Gastroesophageal sphincter (tissue), 4 donors: ENCODE measurements at regions not wholly inside any gene's neighbourhood (a gene's known extent, or its start where the extent isn't known, plus 50 kb on each side); places are given as distances from the start of the nearest gene placed in this dataset.

Experiments
- ATAC-seq: fragments of 150-250 bp; one replicate; pipeline ENCODE4 v1.9.1; 2016; ENCODE audit warnings: mild to moderate bottlenecking, moderate library complexity
- H3K27ac ChIP-seq, 4 donors: fragments of 200-600 bp; sonication (generic) in 3 of 4; 1 replicate in 3 of 4; 2 replicates in 1 of 4; pipeline ENCODE4 v1.5.1; 2016 to 2019
- H3K27me3 ChIP-seq: fragments of 200-600 bp; sonication (generic); one replicate; pipeline ENCODE4 v1.5.1; 2019
- H3K36me3 ChIP-seq, 2 donors: fragments of 200-600 bp; sonication (generic); one replicate each; pipeline ENCODE4 v1.5.1; 2019; ENCODE audit warnings: control low read depth in 1 of 2
- H3K4me1 ChIP-seq, 3 donors: fragments of 200-600 bp; sonication (generic); 1 replicate in 2 of 3; 2 replicates in 1 of 3; pipeline ENCODE4 v1.5.1; 2016 to 2019; ENCODE audit warnings: control low read depth in 2 of 3
- H3K4me3 ChIP-seq, 2 donors: fragments of 200-600 bp; sonication (generic); one replicate each; pipeline ENCODE4 v1.5.1; 2019; ENCODE audit warnings: mild to moderate bottlenecking in 1 of 2, moderate library complexity in 1 of 2
- H3K9me3 ChIP-seq, 3 donors: fragments of 200-600 bp; sonication (generic); one replicate each; pipeline ENCODE4 v1.5.1; 2017 to 2019; ENCODE audit warnings: control low read depth in 2 of 3
- CTCF ChIP-seq, 4 experiments: fragments of 200-600 bp in 2 of 4; fragments of 450-650 bp in 2 of 4; sonication (generic) in 1 of 4; IDR thresholded peaks; one replicate each; pipeline ENCODE4 v1.5.1; 2017 to 2019; ENCODE audit warnings: antibody characterized with exemption in 4 of 4, mild to moderate bottlenecking in 2 of 4, moderate library complexity in 2 of 4
- EP300 ChIP-seq: sonication (generic); formaldehyde crosslinking; IDR thresholded peaks from one replicate; pipeline ENCODE4 v1.6.1; 2017; ENCODE audit warnings: antibody characterized with exemption, mild to moderate bottlenecking
- POLR2A ChIP-seq, 2 donors: fragments of 450-650 bp; IDR thresholded peaks; one replicate each; pipeline ENCODE4 v1.6.1; 2017; ENCODE audit warnings: antibody characterized with exemption in 2 of 2, mild to moderate bottlenecking in 2 of 2, moderate library complexity in 1 of 2
- POLR2AphosphoS5 ChIP-seq: sonication (generic); formaldehyde crosslinking; IDR thresholded peaks from one replicate; pipeline ENCODE4 v1.6.1; 2017; ENCODE audit warnings: antibody characterized with exemption
- WGBS, 2 donors: methylation state at CpG; one replicate each; pipeline ENCODE4 v1.1.5; 2018; ENCODE audit warnings: low coverage in 1 of 2; 5-methylcytosine and 5-hydroxymethylcytosine counted together

- 29 to 36% methylated on average over 1 of the region's 1 CpG for WGBS, 2 donors
- Histone ChIP-seq H3K4me1 (peaks cover 9 to 33% (median 13%) of the 10 kb centered on the region in 3 donors), H3K9me3 (no peaks in the 10 kb centered on the region), H3K27me3 (no peaks in the 10 kb centered on the region), H3K27ac (no peak overlapping the region), H3K36me3 (no peaks in the 10 kb centered on the region), H3K4me3 (no peak overlapping the region)
- TF ChIP-seq POLR2A (IDR thresholded peaks at IDR 0.05) = no peak
- TF ChIP-seq POLR2AphosphoS5 = no peak
- TF ChIP-seq EP300 = no peak
- TF ChIP-seq CTCF (IDR thresholded peaks at IDR 0.05) = no peak
- no peak for ATAC-seq
Observed at GRCh38 chr9:7367726-7368125, 431.9 kb downstream of the DMAC1 start.

- H3K4me1 ChIP-seq = peaks cover 9 to 30% (median 13%) of the 10 kb centered on the region in 3 donors
- H3K4me3 ChIP-seq = no peak overlapping the region
- no peaks in the 10 kb centered on the region for H3K9me3 ChIP-seq
- TF ChIP-seq POLR2AphosphoS5 (no peak), EP300 (no peak), POLR2A (IDR thresholded peaks at IDR 0.05) (no peak), CTCF (IDR thresholded peaks at IDR 0.05) (no peak)
- no peaks in the 10 kb centered on the region for H3K27me3 ChIP-seq
- no peak for ATAC-seq
- WGBS, 2 donors = 10 to 43% methylated on average over 1 of the region's 1 CpG
- H3K36me3 ChIP-seq = no peaks in the 10 kb centered on the region
- H3K27ac ChIP-seq = no peak overlapping the region
Observed at GRCh38 chr9:7366121-7366520, 433.5 kb downstream of the DMAC1 start.

- Histone ChIP-seq H3K27ac (no peak overlapping the region), H3K4me1 (peaks cover 5 to 8% (median 5%) of the 10 kb centered on the region in 3 donors), H3K4me3 (no peak overlapping the region), H3K36me3 (no peaks in the 10 kb centered on the region), H3K27me3 (no peaks in the 10 kb centered on the region), H3K9me3 (no peaks in the 10 kb centered on the region)
- WGBS, 2 donors = 79 to 90% methylated on average over 4 of the region's 4 CpGs
- no peak for ATAC-seq
- TF ChIP-seq POLR2AphosphoS5 = no peak
- TF ChIP-seq EP300 = no peak
- no peak for TF ChIP-seq CTCF (IDR thresholded peaks at IDR 0.05)
- TF ChIP-seq POLR2A (IDR thresholded peaks at IDR 0.05) = no peak
Observed at GRCh38 chr9:7363777-7364477, 435.7 kb downstream of the DMAC1 start.

GRCh38 chr9:7360513-7360912, 439.1 kb downstream of the DMAC1 start:
- Histone ChIP-seq H3K27me3 (no peaks in the 10 kb centered on the region), H3K27ac (no peak overlapping the region), H3K4me1 (no peaks in the 10 kb centered on the region), H3K36me3 (no peaks in the 10 kb centered on the region), H3K4me3 (no peak overlapping the region), H3K9me3 (no peaks in the 10 kb centered on the region)
- no peak for ATAC-seq
- WGBS, 2 donors = 14 to 100% methylated on average over 1 to 2 of the region's 4 CpGs
- no peak for TF ChIP-seq POLR2A (IDR thresholded peaks at IDR 0.05)
- TF ChIP-seq CTCF (IDR thresholded peaks at IDR 0.05) = no peak
- TF ChIP-seq EP300 = no peak
- no peak for TF ChIP-seq POLR2AphosphoS5

- no peak for ATAC-seq
- H3K4me1 ChIP-seq = no peaks in the 10 kb centered on the region
- H3K27ac ChIP-seq = no peak overlapping the region
- no peaks in the 10 kb centered on the region for H3K36me3 ChIP-seq
- TF ChIP-seq EP300 (no peak), CTCF (IDR thresholded peaks at IDR 0.05) (no peak), POLR2A (IDR thresholded peaks at IDR 0.05) (no peak), POLR2AphosphoS5 (no peak)
- H3K4me3 ChIP-seq = no peak overlapping the region
- no peaks in the 10 kb centered on the region for H3K9me3 ChIP-seq
- no peaks in the 10 kb centered on the region for H3K27me3 ChIP-seq
Observed at GRCh38 chr9:7358876-7359275, 440.7 kb downstream of the DMAC1 start.
